NT2/D1 (cell line): ENCODE measurements at regions not wholly inside any gene's neighbourhood (a gene's known extent, or its start where the extent isn't known, plus 50 kb on each side); places are given as distances from the start of the nearest gene placed in this dataset.

Source experiments
- SUZ12 ChIP-seq: IDR thresholded peaks from 2 replicates; pipeline ENCODE4 v1.6.1; 2011; ENCODE audit not compliant: insufficient read length, insufficient read depth; ENCODE audit errors: extremely low read depth
- ZNF274 ChIP-seq: IDR thresholded peaks from 2 replicates; pipeline ENCODE4 v1.6.1; 2011; ENCODE audit warnings: mild to moderate bottlenecking, low read depth, low read length

- no peak for TF ChIP-seq ZNF274
- TF ChIP-seq SUZ12 = no peak
These were observed 206.8 kb upstream of the PLXNA2 start for GRCh38 chr1:208450958-208451357.
